GM13976 (cell line): ENCODE measurements at regions not wholly inside any gene's neighbourhood (a gene's known extent, or its start where the extent isn't known, plus 50 kb on each side); places are given as distances from the start of the nearest gene placed in this dataset.
"Not testable (repeated sequence)": the region's sequence is repeated elsewhere in the genome, so short reads cannot be mapped to it uniquely, and the experiment has no call there.

Experiments used
- DNase-seq: peaks from one replicate; pipeline ENCODE4 v3.0.0; 2012; ENCODE audit warnings: low spot score
- in situ Hi-C: fragments of 300-500 bp; cut with MboI; formaldehyde crosslinking; loops from one replicate; pipeline ENCODE4 v1.12.0; 2022; ENCODE audit warnings: low sequenced_read_pairs, mixed read lengths, inconsistent platforms; ENCODE audit not compliant: unreplicated experiment
- TF ChIP-seq, protein P1 (sequence below): IDR thresholded peaks from 2 replicates; pipeline ENCODE4 v1.5.1; 2012; ENCODE audit warnings: borderline replicate concordance, mild to moderate bottlenecking; ENCODE audit not compliant: insufficient read depth; ENCODE audit errors: extremely low read depth, missing control alignments, control extremely low read depth

DNA sequence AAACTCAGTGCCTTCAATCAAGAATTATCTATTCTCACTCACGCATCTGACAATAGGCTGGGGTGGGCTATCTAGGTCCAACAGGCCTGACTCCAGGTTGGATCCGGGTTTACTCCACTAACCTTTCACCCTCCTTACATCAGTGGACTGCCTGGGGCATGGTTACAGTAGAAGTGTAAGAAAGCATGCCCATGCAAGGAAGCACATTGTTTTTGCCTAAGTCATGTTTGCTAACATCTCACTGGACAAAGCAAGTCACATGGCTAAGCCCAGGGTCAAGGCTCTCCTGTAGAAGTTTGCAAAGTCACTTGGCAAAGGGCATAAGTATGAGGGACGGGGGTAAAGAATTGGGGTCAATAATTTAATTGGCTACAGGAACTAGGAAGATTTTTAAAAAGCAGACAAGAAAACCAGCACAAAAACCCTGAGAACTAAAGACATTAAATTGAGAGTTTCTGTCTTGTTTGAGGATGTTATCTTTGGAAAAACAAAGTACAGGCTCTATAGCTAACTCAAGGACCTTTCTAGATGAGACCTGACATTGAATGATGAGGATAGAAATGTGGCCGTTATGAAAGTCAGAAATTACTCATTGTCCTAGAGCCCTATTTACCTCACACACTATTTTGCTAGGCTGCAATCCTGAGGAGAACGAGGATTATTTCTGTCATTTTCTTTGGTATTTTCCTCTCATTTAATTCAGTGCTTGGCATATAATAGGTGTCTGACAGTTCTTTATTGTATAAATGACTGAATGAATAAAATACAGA, 214.2 kb downstream of the IL20RB start:
- no peak for DNase-seq
- TF ChIP-seq, protein P1, sequence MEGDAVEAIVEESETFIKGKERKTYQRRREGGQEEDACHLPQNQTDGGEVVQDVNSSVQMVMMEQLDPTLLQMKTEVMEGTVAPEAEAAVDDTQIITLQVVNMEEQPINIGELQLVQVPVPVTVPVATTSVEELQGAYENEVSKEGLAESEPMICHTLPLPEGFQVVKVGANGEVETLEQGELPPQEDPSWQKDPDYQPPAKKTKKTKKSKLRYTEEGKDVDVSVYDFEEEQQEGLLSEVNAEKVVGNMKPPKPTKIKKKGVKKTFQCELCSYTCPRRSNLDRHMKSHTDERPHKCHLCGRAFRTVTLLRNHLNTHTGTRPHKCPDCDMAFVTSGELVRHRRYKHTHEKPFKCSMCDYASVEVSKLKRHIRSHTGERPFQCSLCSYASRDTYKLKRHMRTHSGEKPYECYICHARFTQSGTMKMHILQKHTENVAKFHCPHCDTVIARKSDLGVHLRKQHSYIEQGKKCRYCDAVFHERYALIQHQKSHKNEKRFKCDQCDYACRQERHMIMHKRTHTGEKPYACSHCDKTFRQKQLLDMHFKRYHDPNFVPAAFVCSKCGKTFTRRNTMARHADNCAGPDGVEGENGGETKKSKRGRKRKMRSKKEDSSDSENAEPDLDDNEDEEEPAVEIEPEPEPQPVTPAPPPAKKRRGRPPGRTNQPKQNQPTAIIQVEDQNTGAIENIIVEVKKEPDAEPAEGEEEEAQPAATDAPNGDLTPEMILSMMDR = no peak
- in situ Hi-C loops = no loop called here

DNA sequence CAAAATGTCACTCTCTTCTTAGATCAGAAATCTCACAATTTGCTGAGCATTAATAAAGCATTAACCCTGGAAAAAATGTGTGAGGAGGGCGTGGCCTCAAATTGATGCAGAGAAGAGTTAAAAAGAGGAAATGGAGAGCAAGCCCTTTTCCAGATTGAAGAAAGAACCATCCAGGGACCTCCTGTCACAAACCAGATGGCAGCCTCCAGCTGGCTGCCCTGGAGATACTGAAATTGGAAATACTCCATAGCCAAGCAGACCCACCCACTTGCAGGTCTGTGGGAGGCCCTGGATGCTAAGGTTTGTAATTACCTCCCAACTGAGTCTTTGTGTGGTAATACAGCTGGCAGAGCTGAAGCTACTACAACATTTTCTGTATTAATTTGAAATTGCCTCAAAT, 214.9 kb downstream of the IL20RB start:
- no peak for DNase-seq
- in situ Hi-C loops = no loop called here
- TF ChIP-seq, protein P1 = no peak

DNA sequence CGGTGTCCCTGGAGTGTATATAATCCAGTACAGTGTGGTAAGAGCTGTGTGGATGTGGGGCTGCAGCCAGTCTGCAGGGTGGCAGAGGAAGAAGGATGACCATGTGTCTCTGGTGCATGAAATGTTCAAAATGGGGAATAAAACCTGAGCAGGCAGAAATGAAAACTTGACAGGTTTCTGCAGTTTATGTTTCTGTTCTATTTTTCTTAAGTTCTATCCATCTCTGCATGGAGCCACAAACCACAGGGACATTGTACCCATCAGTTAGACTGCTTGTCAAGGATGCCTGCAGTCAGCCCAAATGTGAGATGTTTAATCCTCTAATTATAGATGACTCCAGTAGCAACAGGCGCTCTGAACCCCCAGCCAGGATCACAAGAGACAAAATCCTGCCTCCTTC, 216.7 kb downstream of the IL20RB start:
- TF ChIP-seq, protein P1 = no peak
- in situ Hi-C loops = no loop called here
- DNase-seq = no peak

DNA sequence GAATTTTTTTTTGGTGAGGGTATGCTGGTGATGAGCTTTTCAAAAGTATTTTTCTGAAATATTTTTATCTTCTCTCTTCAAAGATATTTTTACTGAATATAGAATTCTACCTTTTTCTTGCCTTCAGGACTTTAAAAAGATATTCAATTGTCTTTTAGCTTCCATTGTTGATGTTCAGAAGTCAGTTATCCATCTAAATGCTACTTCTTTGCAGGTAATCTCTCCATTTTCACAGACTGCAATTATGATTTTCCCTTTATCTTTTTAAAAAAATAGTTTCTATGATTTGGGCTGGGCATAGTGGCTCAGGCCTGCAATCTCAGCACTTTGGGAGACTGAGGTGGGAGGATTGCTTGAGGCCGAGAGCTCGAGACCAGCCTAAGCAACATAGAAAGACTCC, 222.4 kb downstream of the IL20RB start:
- TF ChIP-seq, protein P1 = no peak
- in situ Hi-C loops = no loop called here
- DNase-seq = no peak

DNA sequence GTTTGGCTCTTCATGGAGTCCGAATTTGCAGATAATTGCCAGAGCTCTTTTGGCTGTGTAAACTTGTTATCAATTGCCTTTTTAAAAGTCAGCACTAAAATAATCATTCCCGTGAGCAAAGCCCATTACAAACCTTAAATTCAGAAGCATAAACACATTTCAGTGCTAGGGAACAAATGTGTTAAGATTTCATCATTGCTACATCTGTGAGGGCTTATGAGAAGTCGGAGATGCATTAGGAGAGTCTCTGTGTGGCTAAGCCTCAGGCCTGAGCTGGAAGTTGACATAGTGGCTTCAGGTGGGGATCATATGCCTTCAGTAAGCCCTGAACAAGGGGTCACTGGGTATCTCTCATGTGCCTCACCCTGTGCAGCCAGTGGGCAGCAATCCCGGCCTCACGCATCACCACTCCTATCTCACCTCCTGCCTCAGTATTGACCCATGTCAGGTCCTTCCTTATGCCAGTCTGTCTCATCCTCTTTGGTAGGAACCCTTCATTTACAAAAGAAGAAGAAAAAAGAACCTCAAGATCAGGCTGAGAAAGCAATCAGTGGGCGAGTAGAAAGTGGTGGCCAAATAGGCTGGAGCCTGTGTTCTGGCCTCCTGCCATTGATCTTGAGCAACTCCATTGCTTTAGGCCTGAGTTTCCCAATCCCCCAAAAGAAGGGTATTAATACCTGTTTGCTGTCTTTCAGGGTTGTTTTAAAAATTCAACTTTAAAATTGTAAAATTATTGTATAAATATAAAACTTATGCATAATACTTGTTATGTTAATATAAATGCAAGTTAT, 233.5 kb downstream of the IL20RB start:
- TF ChIP-seq, protein P1 = no peak
- in situ Hi-C loops = no loop called here
- DNase-seq = no peak

DNA sequence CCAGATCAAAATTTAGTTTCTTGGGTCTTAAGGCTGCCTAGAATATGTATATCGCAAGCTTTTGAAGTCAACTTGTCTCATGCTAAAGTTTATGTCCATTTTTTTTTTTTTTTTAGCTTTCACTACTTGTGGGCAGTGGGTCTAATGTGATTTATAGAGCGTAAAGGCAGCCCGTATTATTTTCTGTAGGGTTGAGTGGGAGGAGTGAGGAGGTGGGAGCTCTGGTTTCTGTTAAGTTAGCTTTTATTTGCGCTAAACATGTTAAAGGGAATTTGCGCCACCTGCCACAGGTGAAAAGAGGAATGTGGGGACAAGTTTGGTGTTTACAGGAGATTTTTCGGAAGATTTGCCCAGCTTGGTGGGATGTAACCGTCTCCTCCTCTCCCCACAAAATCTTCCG, 234.2 kb downstream of the IL20RB start:
- TF ChIP-seq, protein P1 = no peak
- in situ Hi-C loops = no loop called here
- DNase-seq = no peak

DNA sequence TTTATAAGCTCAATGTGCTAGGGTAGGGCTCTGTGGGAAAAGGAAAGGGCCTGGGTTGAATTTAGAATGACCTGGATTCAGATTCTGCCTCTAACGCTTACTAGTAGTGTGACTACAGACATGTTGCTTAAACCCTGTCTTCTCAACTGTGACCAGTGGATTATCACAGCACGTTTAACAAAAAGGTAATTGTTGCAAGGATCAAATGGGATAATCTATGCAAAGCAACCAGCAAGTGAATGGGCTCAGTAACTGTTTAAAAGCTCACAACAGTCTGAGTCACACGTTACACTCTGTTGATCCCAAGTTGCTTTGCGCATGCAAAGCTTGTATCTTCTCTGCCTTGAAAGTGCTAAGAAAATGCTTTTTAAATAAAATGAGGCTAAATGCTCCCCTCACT, 236.5 kb downstream of the IL20RB start:
- in situ Hi-C loops = no loop called here
- DNase-seq = no peak
- TF ChIP-seq, protein P1 = no peak

DNA sequence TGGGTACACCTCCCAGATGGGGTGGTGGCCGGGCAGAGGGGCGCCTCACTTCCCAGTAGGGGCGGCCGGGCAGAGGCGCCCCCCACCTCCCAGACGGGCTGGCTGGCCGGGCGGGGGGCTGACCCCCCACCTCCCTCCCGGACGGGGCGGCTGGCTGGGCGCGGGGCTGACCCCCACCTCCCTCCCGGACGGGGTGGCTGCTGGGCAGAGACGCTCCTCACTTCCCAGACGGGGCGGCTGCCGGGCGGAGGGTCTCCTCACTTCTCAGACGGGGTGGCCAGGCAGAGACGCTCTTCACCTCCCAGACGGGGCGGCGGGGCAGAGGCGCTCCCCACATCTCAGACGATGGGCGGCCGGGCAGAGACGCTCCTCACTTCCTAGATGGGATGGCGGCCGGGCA, 240.6 kb downstream of the IL20RB start:
- in situ Hi-C loops, DNase-seq: not testable (repeated sequence)
